Keratinocyte (primary cell): ENCODE measurements at regions not wholly inside any gene's neighbourhood (a gene's known extent, or its start where the extent isn't known, plus 50 kb on each side); places are given as distances from the start of the nearest gene placed in this dataset.

ENCODE experiments used
- DNase-seq: peaks from one replicate; pipeline ENCODE4 v3.0.0-alpha.2; 2011; ENCODE audit warnings: low read depth, missing footprints, low spot score
- FAIRE-seq: peaks from 2 replicates; lab custom pipeline; 2011; peaks lifted over from hg19 to GRCh38; lab: Jason Lieb, UNC
- H2AFZ ChIP-seq: 2 replicates; pipeline ENCODE4 v1.6.0; 2012; ENCODE audit warnings: low read length, control low read depth, inconsistent platforms; ENCODE audit not compliant: control insufficient read depth
- H3K27ac ChIP-seq: 2 replicates; pipeline ENCODE4 v1.5.1; 2011; ENCODE audit warnings: low read length; ENCODE audit not compliant: control insufficient read depth, insufficient read depth
- H3K27me3 ChIP-seq: 3 replicates; pipeline ENCODE4 v1.6.0; 2011; ENCODE audit warnings: low read length; ENCODE audit not compliant: control insufficient read depth, insufficient read depth; ENCODE audit errors: extremely low read depth
- H3K36me3 ChIP-seq, 2 experiments: 2 replicates in 1 of 2; 3 replicates in 1 of 2; pipeline ENCODE4 v1.5.1; 2011; ENCODE audit warnings: low read length in 2 of 2, mild to moderate bottlenecking in 1 of 2; ENCODE audit not compliant: control insufficient read depth in 2 of 2, insufficient read depth in 2 of 2; ENCODE audit errors: extremely low read depth in 1 of 2
- H3K4me1 ChIP-seq: 3 replicates; pipeline ENCODE4 v1.5.1; 2011; ENCODE audit warnings: low read length; ENCODE audit not compliant: control insufficient read depth, insufficient read depth; ENCODE audit errors: extremely low read depth
- H3K4me2 ChIP-seq: 3 replicates; pipeline ENCODE4 v1.6.0; 2011; ENCODE audit warnings: low read depth, low read length; ENCODE audit not compliant: control insufficient read depth, insufficient read depth; ENCODE audit errors: extremely low read depth
- H3K4me3 ChIP-seq, 3 experiments: fragments of 200-600 bp in 1 of 3; sonication (generic) in 1 of 3; 2 replicates in 2 of 3; 3 replicates in 1 of 3; pipeline ENCODE4 v1.5.1; 2011 to 2016; ENCODE audit warnings: low read length in 3 of 3, mild to moderate bottlenecking in 3 of 3, control low read depth in 2 of 3, inconsistent platforms in 1 of 3, low read depth in 1 of 3, mixed read lengths in 1 of 3, mixed run types in 1 of 3, moderate library complexity in 1 of 3; ENCODE audit not compliant: control insufficient read depth in 2 of 3, insufficient read depth in 2 of 3; ENCODE audit errors: extremely low read depth in 1 of 3
- H3K79me2 ChIP-seq: 2 replicates; pipeline ENCODE4 v1.6.0; 2012; ENCODE audit warnings: low read length; ENCODE audit not compliant: control insufficient read depth, insufficient read depth
- H3K9ac ChIP-seq: 3 replicates; pipeline ENCODE4 v1.6.0; 2011; ENCODE audit warnings: low read length; ENCODE audit not compliant: control insufficient read depth, insufficient read depth; ENCODE audit errors: extremely low read depth
- H3K9me1 ChIP-seq: 3 replicates; pipeline ENCODE4 v1.6.0; 2011; ENCODE audit warnings: low read length; ENCODE audit not compliant: control insufficient read depth, insufficient read depth; ENCODE audit errors: extremely low read depth
- H3K9me3 ChIP-seq: 2 replicates; pipeline ENCODE4 v1.5.1; 2012; ENCODE audit warnings: low read depth, low read length; ENCODE audit not compliant: control insufficient read depth
- H4K20me1 ChIP-seq: 3 replicates; pipeline ENCODE4 v1.6.0; 2011; ENCODE audit warnings: low read length; ENCODE audit not compliant: control insufficient read depth, insufficient read depth; ENCODE audit errors: extremely low read depth
- EZH2 ChIP-seq: IDR thresholded peaks from one replicate; pipeline ENCODE4 v1.6.1; 2012; ENCODE audit warnings: inconsistent platforms, mild to moderate bottlenecking, low read length, moderate library complexity
- dilution Hi-C: fragments of 300-500 bp; cut with MboI; formaldehyde crosslinking; loops from one replicate; pipeline ENCODE4 v1.7.0; 2020; ENCODE audit warnings: low sequenced_read_pairs; ENCODE audit not compliant: extremely low pct_ligation_motif_present
- TF ChIP-seq, protein P1 (sequence below), 3 experiments: IDR thresholded peaks in 1 of 3; conservative IDR thresholded peaks in 1 of 3; optimal IDR thresholded peaks in 1 of 3; 2 replicates in 2 of 3; 3 replicates in 1 of 3; pipeline versions ENCODE3 to v1.5.1; 2011; ENCODE audit warnings: low read length in 3 of 3, mild to moderate bottlenecking in 3 of 3, moderate library complexity in 2 of 3, control low read depth in 1 of 3, inconsistent platforms in 1 of 3; ENCODE audit not compliant: insufficient read depth in 2 of 3; ENCODE audit errors: extremely low read depth in 1 of 3

GRCh38 chr22:47435204-47435487, 672.7 kb downstream of the TBC1D22A start:
- TF ChIP-seq, protein P1, sequence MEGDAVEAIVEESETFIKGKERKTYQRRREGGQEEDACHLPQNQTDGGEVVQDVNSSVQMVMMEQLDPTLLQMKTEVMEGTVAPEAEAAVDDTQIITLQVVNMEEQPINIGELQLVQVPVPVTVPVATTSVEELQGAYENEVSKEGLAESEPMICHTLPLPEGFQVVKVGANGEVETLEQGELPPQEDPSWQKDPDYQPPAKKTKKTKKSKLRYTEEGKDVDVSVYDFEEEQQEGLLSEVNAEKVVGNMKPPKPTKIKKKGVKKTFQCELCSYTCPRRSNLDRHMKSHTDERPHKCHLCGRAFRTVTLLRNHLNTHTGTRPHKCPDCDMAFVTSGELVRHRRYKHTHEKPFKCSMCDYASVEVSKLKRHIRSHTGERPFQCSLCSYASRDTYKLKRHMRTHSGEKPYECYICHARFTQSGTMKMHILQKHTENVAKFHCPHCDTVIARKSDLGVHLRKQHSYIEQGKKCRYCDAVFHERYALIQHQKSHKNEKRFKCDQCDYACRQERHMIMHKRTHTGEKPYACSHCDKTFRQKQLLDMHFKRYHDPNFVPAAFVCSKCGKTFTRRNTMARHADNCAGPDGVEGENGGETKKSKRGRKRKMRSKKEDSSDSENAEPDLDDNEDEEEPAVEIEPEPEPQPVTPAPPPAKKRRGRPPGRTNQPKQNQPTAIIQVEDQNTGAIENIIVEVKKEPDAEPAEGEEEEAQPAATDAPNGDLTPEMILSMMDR (optimal IDR thresholded peaks at IDR 0.05 in 1 of 3, IDR thresholded peaks at IDR 0.05 in 1 of 3, conservative IDR thresholded peaks at IDR 0.05 in 1 of 3; ENCODE audit: extremely low read depth in 1 of 3, insufficient read depth in 2 of 3, low read length in 3 of 3), result no peak
- TF ChIP-seq EZH2, result no peak
- H3K4me3 ChIP-seq, result no peak overlapping the region
- no peaks in the 10 kb centered on the region for H3K79me2 ChIP-seq
- H3K9me3 ChIP-seq, result peaks cover 7% of the 10 kb centered on the region
- no peak overlapping the region for H3K27ac ChIP-seq
- H3K4me2 ChIP-seq, result no peak overlapping the region
- H3K27me3 ChIP-seq, result no peaks in the 10 kb centered on the region
- H4K20me1 ChIP-seq, result no peaks in the 10 kb centered on the region
- FAIRE-seq (no peak), DNase-seq (no peak)
- H2AFZ ChIP-seq, result no peak overlapping the region
- no peaks in the 10 kb centered on the region for H3K9me1 ChIP-seq
- no peaks in the 10 kb centered on the region for H3K4me1 ChIP-seq
- no peak overlapping the region for H3K9ac ChIP-seq
- dilution Hi-C loops, result no loop called here
- H3K36me3 ChIP-seq, result no peaks in the 10 kb centered on the region

- Histone ChIP-seq H3K4me3 (no peak overlapping the region), H3K36me3 (no peaks in the 10 kb centered on the region), H3K4me1 (no peaks in the 10 kb centered on the region), H3K4me2 (no peak overlapping the region), H3K9me3 (peaks cover 7% of the 10 kb centered on the region), H3K27me3 (no peaks in the 10 kb centered on the region), H3K79me2 (no peaks in the 10 kb centered on the region), H4K20me1 (no peaks in the 10 kb centered on the region), H2AFZ (no peak overlapping the region), H3K9ac (no peak overlapping the region), H3K27ac (no peak overlapping the region), H3K9me1 (no peaks in the 10 kb centered on the region)
- DNase-seq (no peak), FAIRE-seq (no peak)
- TF ChIP-seq, protein P1 (optimal IDR thresholded peaks at IDR 0.05 in 1 of 3, IDR thresholded peaks at IDR 0.05 in 1 of 3, conservative IDR thresholded peaks at IDR 0.05 in 1 of 3; ENCODE audit: extremely low read depth in 1 of 3, insufficient read depth in 2 of 3, low read length in 3 of 3), result no peak
- no peak for TF ChIP-seq EZH2
- dilution Hi-C loops, result no loop called here
Measured at GRCh38 chr22:47434336-47435203, 672.1 kb downstream of the TBC1D22A start.
